Ascending aorta (tissue), 2 donors: ENCODE measurements at regions not wholly inside any gene's neighbourhood (a gene's known extent, or its start where the extent isn't known, plus 50 kb on each side); places are given as distances from the start of the nearest gene placed in this dataset.

Experiments
- DNase-seq, 2 donors: peaks; one replicate each; pipeline ENCODE4 v3.0.0-alpha.2; 2019; ENCODE audit warnings: low spot score in 2 of 2
- H3K27ac ChIP-seq, 2 donors: fragments of 200-600 bp; sonication (generic); one replicate each; pipeline ENCODE4 v1.5.1; 2016 to 2017; ENCODE audit warnings: mild to moderate bottlenecking in 1 of 2
- H3K27me3 ChIP-seq: fragments of 200-600 bp; sonication (generic); one replicate; pipeline ENCODE4 v1.5.1; 2017
- H3K36me3 ChIP-seq, 2 donors: fragments of 200-600 bp; sonication (generic); one replicate each; pipeline ENCODE4 v1.5.1; 2016
- H3K4me1 ChIP-seq, 2 donors: fragments of 200-600 bp; sonication (generic); one replicate each; pipeline ENCODE4 v1.5.1; 2016 to 2017; ENCODE audit warnings: mild to moderate bottlenecking in 1 of 2
- H3K4me3 ChIP-seq, 2 donors: fragments of 200-600 bp; sonication (generic); one replicate each; pipeline ENCODE4 v1.5.1; 2016 to 2017; ENCODE audit warnings: mild to moderate bottlenecking in 1 of 2
- H3K9me3 ChIP-seq, 2 donors: fragments of 200-600 bp; sonication (generic); one replicate each; pipeline ENCODE4 v1.5.1; 2016
- intact Hi-C: fragments of 100-400 bp; cut with DNase I; formaldehyde crosslinking; loops from one replicate; pipeline ENCODE4 v1.15.1; 2023
- TF ChIP-seq, protein P1 (sequence below), 3 experiments: fragments of 200-600 bp in 2 of 3; fragments of 450-650 bp in 1 of 3; sonication (generic) in 2 of 3; IDR thresholded peaks; one replicate each; pipeline ENCODE4 v1.5.1; 2016 to 2019; ENCODE audit warnings: antibody characterized with exemption in 3 of 3, mild to moderate bottlenecking in 1 of 3, moderate library complexity in 1 of 3

DNA sequence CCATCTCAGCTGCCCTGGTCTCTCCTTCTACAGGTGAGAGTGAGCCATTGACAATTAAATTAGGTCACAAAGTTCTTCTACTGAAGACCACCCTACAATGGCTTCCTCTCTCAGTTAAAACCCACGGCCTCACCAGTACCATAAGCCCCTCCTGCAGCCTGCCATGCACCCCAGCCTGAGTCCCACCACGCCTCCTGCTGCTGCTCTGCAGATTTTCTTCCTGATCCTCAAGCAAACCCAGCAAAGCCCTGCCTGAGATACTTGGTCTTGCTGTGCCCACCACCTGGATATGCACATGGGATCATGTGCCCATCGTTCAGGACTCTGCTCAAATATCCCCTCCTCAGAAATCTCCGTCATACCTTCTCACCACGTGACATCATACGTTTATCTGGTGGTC lies 696.6 kb downstream of the RNF144A start:
- H3K27me3 ChIP-seq = no peaks in the 10 kb centered on the region
- no peak overlapping the region for H3K4me3 ChIP-seq
- H3K27ac ChIP-seq = no peak overlapping the region
- no peaks in the 10 kb centered on the region for H3K4me1 ChIP-seq
- H3K9me3 ChIP-seq = no peaks in the 10 kb centered on the region
- intact Hi-C loops = no loop called here
- no peak for DNase-seq
- TF ChIP-seq, protein P1, sequence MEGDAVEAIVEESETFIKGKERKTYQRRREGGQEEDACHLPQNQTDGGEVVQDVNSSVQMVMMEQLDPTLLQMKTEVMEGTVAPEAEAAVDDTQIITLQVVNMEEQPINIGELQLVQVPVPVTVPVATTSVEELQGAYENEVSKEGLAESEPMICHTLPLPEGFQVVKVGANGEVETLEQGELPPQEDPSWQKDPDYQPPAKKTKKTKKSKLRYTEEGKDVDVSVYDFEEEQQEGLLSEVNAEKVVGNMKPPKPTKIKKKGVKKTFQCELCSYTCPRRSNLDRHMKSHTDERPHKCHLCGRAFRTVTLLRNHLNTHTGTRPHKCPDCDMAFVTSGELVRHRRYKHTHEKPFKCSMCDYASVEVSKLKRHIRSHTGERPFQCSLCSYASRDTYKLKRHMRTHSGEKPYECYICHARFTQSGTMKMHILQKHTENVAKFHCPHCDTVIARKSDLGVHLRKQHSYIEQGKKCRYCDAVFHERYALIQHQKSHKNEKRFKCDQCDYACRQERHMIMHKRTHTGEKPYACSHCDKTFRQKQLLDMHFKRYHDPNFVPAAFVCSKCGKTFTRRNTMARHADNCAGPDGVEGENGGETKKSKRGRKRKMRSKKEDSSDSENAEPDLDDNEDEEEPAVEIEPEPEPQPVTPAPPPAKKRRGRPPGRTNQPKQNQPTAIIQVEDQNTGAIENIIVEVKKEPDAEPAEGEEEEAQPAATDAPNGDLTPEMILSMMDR (IDR thresholded peaks at IDR 0.05) = no peak
- no peaks in the 10 kb centered on the region for H3K36me3 ChIP-seq

DNA sequence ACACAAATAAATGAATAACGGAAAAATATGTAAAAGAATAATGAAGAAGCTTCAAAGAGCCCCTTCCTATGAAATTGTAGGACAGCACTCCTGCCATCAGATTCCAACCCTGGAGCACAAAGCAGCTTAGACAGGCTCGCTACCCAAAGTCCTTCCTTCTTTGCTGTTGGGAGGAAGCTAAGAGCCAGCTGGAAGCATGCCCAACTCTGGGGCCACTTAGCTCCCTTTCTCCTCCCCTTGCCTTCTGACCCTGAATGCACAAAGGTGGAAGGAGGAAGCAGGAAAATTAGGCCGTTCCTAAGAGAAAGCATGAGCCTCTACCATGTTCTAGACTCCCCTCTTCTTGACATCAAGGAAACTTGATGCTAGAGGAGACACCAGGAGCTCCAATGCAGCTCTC lies 700.8 kb downstream of the RNF144A start:
- TF ChIP-seq, protein P1 (IDR thresholded peaks at IDR 0.05) = no peak
- no peak for DNase-seq
- intact Hi-C loops = no loop called here
- Histone ChIP-seq H3K27ac (no peak overlapping the region), H3K9me3 (no peaks in the 10 kb centered on the region), H3K27me3 (no peaks in the 10 kb centered on the region), H3K4me3 (no peak overlapping the region), H3K4me1 (no peaks in the 10 kb centered on the region), H3K36me3 (no peaks in the 10 kb centered on the region)

DNA sequence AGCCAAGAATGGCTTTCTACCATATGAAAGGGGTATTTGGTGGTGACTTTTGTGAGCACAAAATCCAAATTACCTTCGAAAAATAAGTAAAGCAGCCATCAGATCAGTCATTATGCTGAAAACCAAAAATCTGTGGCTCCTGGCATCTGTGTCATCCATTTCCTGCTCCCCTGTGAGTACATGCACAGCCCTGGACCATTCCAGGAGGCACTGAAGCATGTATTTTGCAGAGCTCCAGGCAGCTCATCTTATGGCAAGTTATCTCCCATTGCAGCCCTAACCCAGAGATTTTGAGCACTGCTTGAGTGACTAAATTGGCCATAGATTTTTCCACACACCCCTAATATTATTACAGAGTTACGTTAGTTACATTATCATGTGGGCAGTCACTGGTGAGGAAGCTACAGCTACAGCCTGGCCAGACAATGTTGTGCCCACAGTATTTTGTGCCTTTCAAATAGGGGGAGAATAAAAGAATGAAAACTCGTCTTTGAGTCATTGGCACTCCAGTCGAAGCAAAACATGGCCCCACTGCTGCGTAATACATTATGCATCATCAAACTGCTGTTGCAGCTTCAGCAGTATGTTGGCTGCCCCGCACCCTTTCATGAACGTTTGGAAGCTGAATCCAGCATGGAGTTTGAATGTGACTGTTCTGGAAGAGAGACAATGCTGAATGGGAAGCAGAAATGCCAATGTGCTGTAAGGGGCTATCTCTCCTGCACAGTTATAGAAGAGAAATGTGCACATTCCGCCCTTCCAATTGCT lies 702.2 kb downstream of the RNF144A start:
- Histone ChIP-seq H3K9me3 (no peaks in the 10 kb centered on the region), H3K27ac (no peak overlapping the region), H3K4me3 (no peak overlapping the region), H3K4me1 (no peaks in the 10 kb centered on the region), H3K36me3 (no peaks in the 10 kb centered on the region), H3K27me3 (no peaks in the 10 kb centered on the region)
- intact Hi-C loops = no loop called here
- TF ChIP-seq, protein P1 (IDR thresholded peaks at IDR 0.05) = no peak
- DNase-seq = no peak

DNA sequence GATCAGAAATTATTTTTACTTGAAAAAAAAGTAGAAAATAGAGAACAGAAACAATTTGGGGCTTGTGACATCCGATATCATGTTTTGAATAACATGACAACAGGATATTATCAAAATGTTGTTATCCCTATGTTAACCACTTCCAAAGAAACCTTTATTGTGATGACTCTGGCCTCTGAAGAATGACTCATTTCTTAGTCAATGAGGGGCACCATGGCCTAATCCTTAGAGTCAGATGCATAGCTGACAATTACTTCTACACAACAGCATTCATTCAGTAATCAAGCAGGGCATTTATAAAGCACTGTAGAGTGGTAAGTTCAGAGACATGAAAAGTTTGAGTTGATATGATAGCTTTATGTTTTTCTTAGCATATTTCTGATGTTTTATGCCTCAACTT lies 703.0 kb downstream of the RNF144A start:
- Histone ChIP-seq H3K36me3 (no peaks in the 10 kb centered on the region), H3K9me3 (no peaks in the 10 kb centered on the region), H3K27me3 (no peaks in the 10 kb centered on the region), H3K4me3 (no peak overlapping the region), H3K4me1 (no peaks in the 10 kb centered on the region), H3K27ac (no peak overlapping the region)
- no peak for DNase-seq
- intact Hi-C loops = no loop called here
- TF ChIP-seq, protein P1 (IDR thresholded peaks at IDR 0.05) = no peak

DNA sequence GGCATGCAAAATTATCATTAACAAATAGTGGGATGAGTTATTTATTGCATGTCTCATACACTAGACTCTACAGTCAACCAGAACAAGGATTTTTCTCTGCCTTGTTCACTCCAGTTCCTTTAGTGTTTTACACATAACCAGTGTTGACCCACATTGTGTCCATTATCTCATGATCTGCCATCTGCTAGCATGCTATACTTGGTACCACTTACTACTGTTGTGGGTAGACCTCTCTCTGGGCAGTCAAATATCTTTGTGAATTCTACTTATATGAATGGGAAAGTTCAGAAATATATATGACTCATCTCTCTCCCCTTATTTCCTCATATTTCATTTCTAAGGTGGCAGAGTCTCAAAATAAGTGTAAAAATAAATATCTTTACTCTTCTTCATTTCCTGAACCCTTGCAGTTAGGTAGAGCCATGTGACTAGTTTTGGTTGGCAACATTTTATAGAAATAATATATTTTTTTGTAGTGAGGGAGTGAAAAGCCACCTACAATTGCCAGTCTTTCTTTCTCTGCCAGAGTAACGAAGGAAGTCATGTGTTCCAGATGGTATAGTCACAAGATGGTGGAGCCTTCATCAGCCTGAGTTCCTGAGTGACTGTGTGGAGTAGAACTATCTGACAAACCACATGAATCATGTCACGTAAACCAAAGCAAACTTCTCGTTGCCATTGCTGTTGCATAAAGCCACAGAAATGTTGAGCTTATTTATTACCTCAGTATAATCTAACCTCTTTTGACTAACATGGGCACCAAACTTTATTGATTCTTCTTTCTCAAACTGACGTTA lies 704.0 kb downstream of the RNF144A start:
- no peaks in the 10 kb centered on the region for H3K9me3 ChIP-seq
- H3K27me3 ChIP-seq = no peaks in the 10 kb centered on the region
- H3K27ac ChIP-seq = no peak overlapping the region
- no peaks in the 10 kb centered on the region for H3K4me1 ChIP-seq
- no peak overlapping the region for H3K4me3 ChIP-seq
- no peak for DNase-seq
- no peaks in the 10 kb centered on the region for H3K36me3 ChIP-seq
- TF ChIP-seq, protein P1 (IDR thresholded peaks at IDR 0.05) = no peak
- intact Hi-C loops = no loop called here
